Kidney (tissue), 13 donors: ENCODE measurements at regions not wholly inside any gene's neighbourhood (a gene's known extent, or its start where the extent isn't known, plus 50 kb on each side); places are given as distances from the start of the nearest gene placed in this dataset.

Experiments used
- DNase-seq, 5 donors: peaks; one replicate each; pipeline ENCODE4 v3.0.0-alpha.2; 2013 to 2020
- FAIRE-seq: peaks from 2 replicates; lab custom pipeline; 2012; peaks lifted over from hg19 to GRCh38; lab: Jason Lieb, UNC
- H3K27ac ChIP-seq, 2 donors: one replicate each; pipeline ENCODE4 v1.7.0; 2013; ENCODE audit warnings: low read depth in 2 of 2, low read length in 2 of 2, inconsistent platforms in 1 of 2
- H3K27me3 ChIP-seq: one replicate; pipeline ENCODE4 v1.7.1; 2013; ENCODE audit warnings: low read length, inconsistent platforms; ENCODE audit not compliant: control insufficient read depth, insufficient read depth
- H3K36me3 ChIP-seq, 3 donors: one replicate each; pipeline versions ENCODE4 v1.7.0 to v1.7.1; 2013; ENCODE audit warnings: low read length in 3 of 3, control low read depth in 1 of 3, inconsistent platforms in 1 of 3; ENCODE audit not compliant: insufficient read depth in 3 of 3, control insufficient read depth in 2 of 3
- H3K4me1 ChIP-seq, 3 donors: one replicate each; pipeline versions ENCODE4 v1.7.0 to v1.7.1; 2013; ENCODE audit warnings: low read length in 3 of 3, inconsistent platforms in 1 of 3, low read depth in 1 of 3; ENCODE audit not compliant: control insufficient read depth in 2 of 3, insufficient read depth in 2 of 3
- H3K4me3 ChIP-seq, 3 donors: one replicate each; pipeline versions ENCODE4 v1.7.0 to v1.8.1; 2013; ENCODE audit warnings: low read length in 3 of 3, control low read depth in 1 of 3, inconsistent platforms in 1 of 3
- H3K9ac ChIP-seq, 3 donors: one replicate each; pipeline versions ENCODE4 v1.7.0 to v1.7.1; 2013; ENCODE audit warnings: low read length in 3 of 3, control low read depth in 1 of 3, inconsistent platforms in 1 of 3
- H3K9me3 ChIP-seq, 3 donors: one replicate each; pipeline versions ENCODE4 v1.7.0 to v1.7.1; 2013; ENCODE audit warnings: low read length in 3 of 3, control low read depth in 1 of 3, inconsistent platforms in 1 of 3; ENCODE audit not compliant: control insufficient read depth in 2 of 3, insufficient read depth in 1 of 3
- CTCF ChIP-seq: IDR thresholded peaks from 3 replicates; pipeline ENCODE4 v1.5.1; 2012; ENCODE audit warnings: mild to moderate bottlenecking, moderate library complexity, borderline replicate concordance; ENCODE audit not compliant: insufficient read depth; ENCODE audit errors: extremely low read depth
- intact Hi-C: fragments of 100-400 bp; cut with DNase I; formaldehyde crosslinking; loops from one replicate; pipeline ENCODE4 v1.11.1; 2022
- donor health status: control.
- donor health status: control.
- donor health status: control.
- donor health status: control.
- donor health status: control.
- donor health status: DM: yes; HTN: yes; CAD: no.
- donor health status: Normal renal cell carcinoma (clear cell type).

GRCh38 chr5:166436872-166437271 lies 1854.6 kb upstream of the WWC1 start:
- no peaks in the 10 kb centered on the region for H3K9me3 ChIP-seq
- intact Hi-C loops = no loop called here

DNA sequence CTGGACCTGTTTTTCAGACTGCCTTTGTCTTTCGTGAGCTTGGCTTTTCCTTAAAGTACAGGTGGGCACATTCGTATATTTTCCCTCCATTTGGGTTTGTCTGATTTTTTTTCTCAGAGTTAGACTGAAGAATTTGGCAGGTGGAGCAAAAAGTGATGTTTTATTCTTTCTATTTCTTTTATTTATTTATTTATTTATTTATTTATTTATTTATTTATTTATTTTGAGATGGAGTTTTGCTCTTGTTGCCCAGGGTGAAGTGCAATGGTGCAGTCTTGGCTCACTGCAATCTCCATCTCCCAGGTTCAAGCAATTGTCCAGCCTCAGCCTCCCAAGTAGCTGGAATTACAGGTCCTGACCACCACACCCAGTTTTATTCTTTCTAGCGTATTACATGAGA lies 1805.1 kb upstream of the WWC1 start:
- DNase-seq (no peak), FAIRE-seq (no peak)
- Histone ChIP-seq H3K9ac (no peak overlapping the region), H3K4me1 (no peaks in the 10 kb centered on the region), H3K27me3 (no peaks in the 10 kb centered on the region), H3K27ac (no peak overlapping the region), H3K36me3 (no peaks in the 10 kb centered on the region), H3K9me3 (no peaks in the 10 kb centered on the region), H3K4me3 (no peak overlapping the region)
- intact Hi-C loops = no loop called here
- no peak for TF ChIP-seq CTCF

More at GRCh38 chr5:166436872-166437271, 1854.6 kb upstream of the WWC1 start:
- Histone ChIP-seq H3K36me3 (no peaks in the 10 kb centered on the region), H3K4me1 (no peaks in the 10 kb centered on the region), H3K4me3 (no peak overlapping the region), H3K27ac (no peak overlapping the region), H3K9ac (no peak overlapping the region), H3K27me3 (no peaks in the 10 kb centered on the region)
- no peak for TF ChIP-seq CTCF
- FAIRE-seq = no peak
- DNase-seq = no peak

- Histone ChIP-seq H3K9me3 (no peaks in the 10 kb centered on the region), H3K27me3 (no peaks in the 10 kb centered on the region), H3K4me3 (no peak overlapping the region), H3K9ac (no peak overlapping the region), H3K36me3 (no peaks in the 10 kb centered on the region), H3K4me1 (no peaks in the 10 kb centered on the region), H3K27ac (no peak overlapping the region)
- intact Hi-C loops = no loop called here
- no peak for DNase-seq
- no peak for FAIRE-seq
- no peak for TF ChIP-seq CTCF
Measured at GRCh38 chr5:166488560-166488959, 1802.9 kb upstream of the WWC1 start.

DNA sequence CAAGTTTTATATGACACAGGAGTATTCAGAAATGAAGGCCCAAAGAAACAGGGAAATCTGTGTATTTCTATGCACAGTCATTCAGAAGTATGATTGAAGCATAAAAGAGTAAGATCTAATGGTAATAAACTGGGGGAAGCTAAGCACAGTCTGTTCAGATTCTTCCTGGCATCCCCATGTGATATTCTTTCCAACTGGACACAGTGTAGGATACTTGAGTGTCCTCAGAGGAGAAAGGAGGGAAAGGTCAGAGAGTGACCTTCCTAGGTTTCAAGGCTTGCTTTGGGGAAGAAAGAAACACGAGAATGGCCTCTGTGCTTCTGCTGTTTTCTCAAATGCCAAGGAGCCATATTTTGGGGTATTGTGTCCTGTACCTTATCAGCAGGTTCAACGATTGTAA lies 1798.4 kb upstream of the WWC1 start:
- Histone ChIP-seq H3K9me3 (no peaks in the 10 kb centered on the region), H3K27ac (no peak overlapping the region), H3K36me3 (no peaks in the 10 kb centered on the region), H3K27me3 (no peaks in the 10 kb centered on the region), H3K9ac (no peak overlapping the region), H3K4me1 (no peaks in the 10 kb centered on the region), H3K4me3 (no peak overlapping the region)
- TF ChIP-seq CTCF = no peak
- DNase-seq = no peak
- FAIRE-seq = no peak
- intact Hi-C loops = no loop called here
